HG02943 (cell line): ENCODE measurements at regions not wholly inside any gene's neighbourhood (a gene's known extent, or its start where the extent isn't known, plus 50 kb on each side); places are given as distances from the start of the nearest gene placed in this dataset.

ENCODE experiments used
- ATAC-seq: cut with Tn5 transposase; IDR thresholded peaks from one replicate; pipeline ENCODE4 v1.9.1; 2021; ENCODE audit warnings: mild to moderate bottlenecking, low read depth, moderate library complexity; ENCODE audit not compliant: unreplicated experiment

DNA sequence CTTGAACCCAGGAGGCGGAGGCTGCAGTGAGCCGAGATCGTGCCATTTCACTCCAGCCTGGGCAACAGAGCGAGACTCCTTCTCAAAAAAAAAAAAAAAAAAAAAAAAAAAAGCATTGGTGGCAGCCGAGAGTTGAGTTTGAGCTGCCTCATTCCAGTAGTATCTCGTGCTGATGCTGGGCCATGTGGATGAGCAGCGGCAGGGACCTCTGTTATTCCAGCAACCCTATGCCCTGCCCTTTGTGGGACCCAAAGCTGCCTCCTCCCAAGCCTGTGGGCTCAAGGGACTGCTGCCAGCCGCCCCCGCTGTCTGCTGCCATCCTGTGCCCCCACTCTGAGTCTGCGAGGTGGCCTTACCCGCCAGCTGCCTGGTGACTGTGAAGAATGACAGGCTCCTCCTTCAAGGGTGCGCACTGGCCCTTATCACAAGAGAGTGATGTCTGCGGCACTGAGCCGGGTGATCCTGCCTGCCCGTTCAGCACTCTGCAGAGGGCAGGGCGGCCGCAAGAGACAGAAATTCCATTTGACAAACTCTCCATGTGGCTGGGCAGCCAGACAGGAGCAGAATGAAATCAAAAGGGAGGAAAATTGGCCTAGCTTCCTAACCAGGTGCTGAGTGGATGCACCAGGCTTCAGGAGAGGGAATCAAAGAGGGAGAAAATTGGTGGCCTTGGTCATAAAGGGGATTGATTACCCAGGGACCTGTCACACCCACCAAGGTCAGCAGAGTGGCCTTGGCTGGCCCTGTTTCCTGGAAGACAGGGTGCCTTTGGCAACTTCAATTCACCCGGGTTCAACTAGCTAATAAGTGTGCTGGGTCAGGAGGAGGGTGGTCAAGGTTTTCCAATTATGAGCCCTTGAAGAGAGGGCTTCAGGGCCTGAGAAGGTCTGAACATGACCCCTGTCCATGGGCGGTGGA is 65.3 kb upstream of the ZMIZ1 start:
- ATAC-seq: no peak

DNA sequence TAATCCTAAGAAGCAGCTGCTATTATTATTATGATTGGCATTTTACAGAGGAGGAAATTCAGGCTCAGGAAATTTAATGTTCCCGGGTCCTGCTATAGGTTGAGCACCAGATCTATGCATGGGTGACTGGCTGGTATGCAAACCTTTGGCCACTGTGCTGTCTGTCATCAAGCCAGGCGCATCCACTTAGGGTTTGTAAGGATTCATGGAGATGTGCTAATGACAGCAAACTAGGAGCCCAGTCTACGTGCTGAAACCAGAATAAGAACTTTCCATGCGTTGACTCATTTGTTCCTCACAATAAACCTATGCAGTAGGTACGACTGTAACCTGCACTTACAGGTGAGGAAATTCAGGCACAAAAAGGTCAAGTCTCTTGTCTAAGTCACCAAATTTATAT is 64.5 kb upstream of the ZMIZ1 start:
- no peak for ATAC-seq

- no peak for ATAC-seq
Measured at GRCh38 chr10:79005126-79005810, 63.5 kb upstream of the ZMIZ1 start.

DNA sequence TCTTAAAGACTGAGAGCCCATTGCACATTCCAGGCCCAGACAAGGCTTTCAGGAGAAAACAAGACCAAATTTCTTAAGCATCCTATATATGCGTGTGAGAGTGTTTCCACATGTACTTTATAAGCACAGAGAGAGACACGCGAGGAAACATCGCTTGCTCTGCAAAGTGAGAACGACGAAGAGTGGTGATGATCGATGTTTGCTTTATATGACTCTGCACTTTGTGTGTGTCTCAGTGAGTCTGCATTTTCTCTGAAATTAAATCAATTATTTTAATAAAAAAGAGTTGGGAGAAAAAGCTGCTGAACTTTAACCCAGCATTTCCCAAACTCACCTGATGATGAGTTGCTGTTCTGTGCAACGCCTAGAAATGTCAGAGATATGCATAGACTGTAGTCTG is 61.7 kb upstream of the ZMIZ1 start:
- ATAC-seq: no peak

DNA sequence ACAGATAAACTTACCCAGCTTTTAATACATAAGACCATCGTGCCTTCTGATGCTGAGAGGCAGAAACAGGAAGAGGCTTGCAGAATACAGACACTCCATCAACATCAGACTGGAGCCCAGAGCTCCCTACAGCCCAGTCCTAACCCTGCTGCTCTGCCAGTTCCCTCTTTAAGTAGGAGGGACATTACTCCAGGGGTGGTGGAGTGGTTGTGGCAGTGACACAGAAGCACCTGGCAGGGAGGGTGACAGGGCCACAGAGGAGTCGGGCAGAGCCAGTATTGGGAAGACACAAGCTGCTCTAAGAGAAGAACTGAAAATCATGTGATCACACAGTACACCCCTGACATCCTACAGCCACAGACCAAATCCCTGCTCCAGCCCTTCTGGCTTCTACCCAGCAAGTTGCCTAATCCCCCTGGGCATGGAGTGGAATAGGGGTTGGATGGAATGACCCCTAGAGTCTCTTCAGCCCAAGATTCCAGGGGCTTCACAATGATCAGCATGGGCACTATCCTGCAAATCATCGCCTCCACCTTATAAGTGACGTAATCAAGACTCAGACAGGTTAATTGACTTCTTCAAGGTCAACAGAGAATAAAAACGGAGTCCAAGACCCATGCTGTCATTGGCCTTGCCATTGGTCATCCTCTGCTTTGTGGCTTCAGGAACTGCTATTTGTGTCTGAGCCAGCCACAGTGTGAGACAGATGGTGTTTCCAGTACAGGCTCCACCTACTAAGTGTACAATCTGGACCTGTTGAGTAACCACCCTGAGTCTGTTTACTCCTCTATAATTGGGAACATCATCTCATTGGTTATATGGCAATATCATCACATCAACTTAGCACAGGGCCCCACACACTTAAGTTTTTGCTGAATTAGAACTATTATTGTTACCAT is 61.1 kb upstream of the ZMIZ1 start:
- ATAC-seq: no peak

DNA sequence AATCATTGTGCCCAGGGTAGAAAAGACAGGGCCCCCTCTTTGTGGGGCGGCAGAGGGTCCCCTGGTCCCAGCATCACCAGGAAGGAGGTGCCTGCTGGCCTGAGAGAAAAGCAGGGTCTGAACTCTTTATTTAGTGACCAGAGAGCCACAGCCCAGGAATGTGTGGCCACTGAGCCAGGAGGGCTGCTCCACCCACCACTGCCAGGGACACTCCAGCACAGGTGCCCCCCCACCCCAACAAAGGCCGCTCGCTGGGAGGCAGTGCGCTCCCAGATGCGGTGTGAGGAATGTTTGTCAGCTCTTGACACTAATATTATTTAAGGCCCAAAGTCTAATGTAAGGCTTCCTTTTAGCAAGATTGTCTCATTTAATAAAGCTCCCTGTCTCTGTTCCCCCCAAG is 59.6 kb upstream of the ZMIZ1 start:
- no peak for ATAC-seq

DNA sequence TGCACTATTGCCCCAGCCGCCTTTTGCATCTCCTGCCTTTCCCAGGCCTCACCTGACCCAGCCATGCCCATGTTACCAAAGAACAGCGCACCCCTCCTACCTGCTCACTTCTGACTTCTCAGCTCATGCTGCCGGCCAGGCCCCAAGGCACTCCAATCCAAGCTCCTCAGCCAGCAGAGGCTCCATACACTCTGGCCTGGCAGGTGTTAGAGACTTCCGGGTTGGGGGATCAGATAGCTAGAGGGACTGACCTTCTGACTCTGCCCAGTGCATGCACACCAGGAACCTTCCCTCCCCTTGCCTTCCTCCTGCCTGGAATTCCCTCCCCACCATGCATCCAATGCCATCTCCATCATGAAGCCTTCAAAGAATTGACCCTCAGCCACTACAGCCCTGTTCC is 56.2 kb upstream of the ZMIZ1 start:
- no peak for ATAC-seq

DNA sequence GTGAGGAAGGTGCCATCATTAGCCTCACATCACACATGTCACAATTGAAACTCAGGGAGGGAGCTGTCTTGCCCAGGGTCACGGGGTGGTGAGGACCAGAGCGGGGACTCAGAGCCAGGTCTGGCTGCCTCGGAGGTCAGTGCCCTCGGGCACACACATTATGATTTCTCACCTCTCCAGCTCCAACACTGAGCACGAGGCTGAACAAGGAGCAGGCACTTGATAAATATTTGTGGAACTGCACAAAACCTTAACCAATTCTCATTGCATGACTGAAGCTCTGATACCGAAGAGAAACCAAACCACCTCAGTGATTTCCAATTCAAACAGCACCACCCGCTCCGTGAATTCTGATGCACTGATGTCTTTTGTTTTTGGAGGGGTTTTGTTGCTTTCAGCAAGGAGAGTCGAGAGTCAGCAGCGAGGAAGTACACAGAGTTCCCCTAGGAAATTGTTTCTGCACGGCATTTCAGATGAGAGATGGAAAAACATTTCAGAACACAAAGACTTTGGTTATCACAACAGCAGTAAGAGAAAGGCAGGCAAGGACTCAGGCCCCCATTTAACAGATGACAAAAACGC is 55.3 kb upstream of the ZMIZ1 start:
- no peak for ATAC-seq

- no peak for ATAC-seq
Measured at GRCh38 chr10:79014796-79015195, 54.0 kb upstream of the ZMIZ1 start.

DNA sequence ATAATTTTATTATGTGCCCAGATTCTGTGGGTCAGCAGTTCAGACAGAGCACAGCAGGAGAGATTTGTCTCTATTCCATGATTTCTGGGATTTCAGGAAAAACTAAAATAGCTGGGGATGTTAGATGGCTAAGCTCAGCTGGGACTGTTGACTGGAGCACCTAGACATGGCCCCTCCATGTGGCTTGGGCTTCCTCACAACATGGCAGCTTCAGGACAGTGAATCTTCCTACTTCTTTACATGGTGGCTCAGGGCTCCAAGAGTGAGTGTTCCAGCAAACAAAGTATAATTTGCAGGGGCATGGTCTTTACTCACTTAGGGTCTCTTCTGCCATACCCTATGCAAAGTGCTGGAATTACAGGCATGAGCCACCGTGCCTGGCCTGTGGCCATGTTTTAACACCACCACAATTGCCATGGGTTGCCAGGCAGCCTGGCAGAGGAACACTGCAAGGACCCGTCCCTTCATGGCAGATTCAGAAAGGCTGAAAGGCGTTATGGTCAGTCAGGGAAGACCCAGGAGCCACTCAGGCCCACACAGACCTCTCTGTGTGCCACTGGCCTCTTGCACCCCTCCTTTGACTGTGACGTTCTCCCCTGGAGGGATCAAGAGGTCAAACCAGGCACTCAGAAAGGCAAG is 50.8 kb upstream of the ZMIZ1 start:
- no peak for ATAC-seq

DNA sequence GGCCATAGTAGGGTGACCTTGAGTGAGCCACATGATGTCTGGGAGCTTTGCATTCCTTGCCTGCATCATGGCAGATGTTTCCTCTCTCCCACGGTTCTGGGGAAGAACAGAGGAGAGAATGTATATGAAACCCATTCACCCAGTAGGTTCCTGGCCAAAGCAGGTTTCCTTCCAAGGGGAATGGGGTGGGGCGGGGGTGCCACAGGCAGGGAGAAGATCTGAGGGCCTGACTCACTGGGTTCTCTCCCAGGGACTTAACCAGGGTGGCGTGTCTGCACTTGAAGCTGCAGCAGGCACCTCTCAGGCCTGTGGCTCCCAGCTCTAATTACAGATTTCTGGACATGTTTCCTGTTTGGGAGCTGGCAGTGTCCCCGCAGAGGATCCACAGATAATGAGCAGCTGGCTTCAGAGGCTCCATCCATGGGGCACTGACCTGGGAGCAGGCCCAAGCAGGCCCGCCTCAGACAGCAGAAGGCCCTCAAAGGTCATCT is 50.2 kb upstream of the ZMIZ1 start:
- no peak for ATAC-seq
